ENCODE measurements at regions not wholly inside any gene's neighbourhood (a gene's known extent, or its start where the extent isn't known, plus 50 kb on each side); places are given as distances from the start of the nearest gene placed in this dataset.
A peak's percentile ranks its signal among the peaks of the same experiment; 100 is the strongest.
"Not testable (repeated sequence)": the region's sequence is repeated elsewhere in the genome, so short reads cannot be mapped to it uniquely, and the experiment has no call there.

- Mint-ChIP-seq H3K27ac (no peak overlapping the region), H3K9me3 (no peaks in the 10 kb centered on the region), H3K4me1 (peaks cover 7% of the 10 kb centered on the region), H3K27me3 (no peaks in the 10 kb centered on the region), H3K4me3 (no peak overlapping the region)
- no peak for ATAC-seq
- DNase-seq: no peak
Measured at GRCh38 chr1:203559523-203559922, 65.6 kb downstream of the OPTC start.

- H3K27ac Mint-ChIP-seq, H3K4me1 Mint-ChIP-seq, H3K27me3 Mint-ChIP-seq, H3K4me3 Mint-ChIP-seq, ATAC-seq, H3K9me3 Mint-ChIP-seq, DNase-seq: not testable (repeated sequence)
Measured at GRCh38 chr1:203561761-203562160, 64.9 kb upstream of the ATP2B4 start.

GRCh38 chr1:203563291-203563690, 63.3 kb upstream of the ATP2B4 start:
- Mint-ChIP-seq H3K4me1 (no peaks in the 10 kb centered on the region), H3K27me3 (no peaks in the 10 kb centered on the region), H3K9me3 (no peaks in the 10 kb centered on the region), H3K4me3 (no peak overlapping the region), H3K27ac (no peak overlapping the region)
- no peak for ATAC-seq
- no peak for DNase-seq

- ATAC-seq: no peak
- Mint-ChIP-seq H3K4me3 (no peak overlapping the region), H3K9me3 (no peaks in the 10 kb centered on the region), H3K27me3 (no peaks in the 10 kb centered on the region), H3K27ac (no peak overlapping the region), H3K4me1 (no peaks in the 10 kb centered on the region)
- no peak for DNase-seq
Measured at GRCh38 chr1:203564024-203564423, 62.6 kb upstream of the ATP2B4 start.

- DNase-seq (no peak), ATAC-seq (no peak)
- Mint-ChIP-seq H3K4me3 (no peak overlapping the region), H3K27ac (no peak overlapping the region), H3K9me3 (no peaks in the 10 kb centered on the region), H3K4me1 (no peaks in the 10 kb centered on the region), H3K27me3 (no peaks in the 10 kb centered on the region)
Measured at GRCh38 chr1:203565049-203565448, 61.6 kb upstream of the ATP2B4 start.

- Mint-ChIP-seq H3K4me3 (no peak overlapping the region), H3K27me3 (no peaks in the 10 kb centered on the region), H3K4me1 (no peaks in the 10 kb centered on the region), H3K27ac (no peak overlapping the region), H3K9me3 (no peaks in the 10 kb centered on the region)
- ATAC-seq (no peak), DNase-seq (no peak)
Measured at GRCh38 chr1:203565981-203566380, 60.7 kb upstream of the ATP2B4 start.

GRCh38 chr1:203566966-203567365, 59.7 kb upstream of the ATP2B4 start:
- ATAC-seq, H3K9me3 Mint-ChIP-seq: not testable (repeated sequence)

GRCh38 chr1:203567596-203567995, 59.0 kb upstream of the ATP2B4 start:
- ATAC-seq: no peak
- Mint-ChIP-seq H3K9me3 (no peaks in the 10 kb centered on the region), H3K4me3 (no peak overlapping the region), H3K27ac (no peak overlapping the region), H3K27me3 (no peaks in the 10 kb centered on the region), H3K4me1 (no peaks in the 10 kb centered on the region)
- no peak for DNase-seq

More at GRCh38 chr1:203566966-203567365, 59.7 kb upstream of the ATP2B4 start:
- not testable (repeated sequence) for H3K27ac Mint-ChIP-seq, H3K4me1 Mint-ChIP-seq, H3K27me3 Mint-ChIP-seq, DNase-seq, H3K4me3 Mint-ChIP-seq

GRCh38 chr1:203569490-203570318, 56.9 kb upstream of the ATP2B4 start:
- no peaks in the 10 kb centered on the region for H3K9me3 Mint-ChIP-seq
- H3K4me1 Mint-ChIP-seq: no peaks in the 10 kb centered on the region
- DNase-seq: no peak
- H3K4me3 Mint-ChIP-seq: no peak overlapping the region
- no peak for ATAC-seq
- H3K27me3 Mint-ChIP-seq: no peaks in the 10 kb centered on the region
- no peak overlapping the region for H3K27ac Mint-ChIP-seq

- no peak for DNase-seq
- Mint-ChIP-seq H3K4me1 (no peaks in the 10 kb centered on the region), H3K4me3 (no peak overlapping the region), H3K9me3 (no peaks in the 10 kb centered on the region), H3K27ac (no peak overlapping the region), H3K27me3 (no peaks in the 10 kb centered on the region)
- no peak for ATAC-seq
Measured at GRCh38 chr1:203570805-203571204, 55.8 kb upstream of the ATP2B4 start.

- H3K4me1 Mint-ChIP-seq: no peaks in the 10 kb centered on the region
- H3K9me3 Mint-ChIP-seq: no peaks in the 10 kb centered on the region
- H3K27ac Mint-ChIP-seq: no peak overlapping the region
- H3K4me3 Mint-ChIP-seq: no peak overlapping the region
- ATAC-seq (no peak), DNase-seq (no peak)
- H3K27me3 Mint-ChIP-seq: no peaks in the 10 kb centered on the region
Measured at GRCh38 chr1:203571661-203572060, 55.0 kb upstream of the ATP2B4 start.

- ATAC-seq: no peak
- H3K4me3 Mint-ChIP-seq: no peak overlapping the region
- no peaks in the 10 kb centered on the region for H3K4me1 Mint-ChIP-seq
- no peaks in the 10 kb centered on the region for H3K27me3 Mint-ChIP-seq
- no peak for DNase-seq
- peak overlapping the region in 1 of 2 donors; percentile 77 for H3K27ac Mint-ChIP-seq
- H3K9me3 Mint-ChIP-seq: no peaks in the 10 kb centered on the region
Measured at GRCh38 chr1:203572134-203572625, 54.5 kb upstream of the ATP2B4 start.

GRCh38 chr1:203573730-203574129, 52.9 kb upstream of the ATP2B4 start:
- Mint-ChIP-seq H3K4me3 (no peak overlapping the region), H3K27ac (no peak overlapping the region), H3K9me3 (no peaks in the 10 kb centered on the region), H3K27me3 (no peaks in the 10 kb centered on the region), H3K4me1 (no peaks in the 10 kb centered on the region)
- ATAC-seq (no peak), DNase-seq (no peak)
